ENCODE measurements at regions not wholly inside any gene's neighbourhood (a gene's known extent, or its start where the extent isn't known, plus 50 kb on each side); places are given as distances from the start of the nearest gene placed in this dataset.
A peak's percentile ranks its signal among the peaks of the same experiment; 100 is the strongest.

- no peaks in the 10 kb centered on the region for H3K9me3 ChIP-seq
- TF ChIP-seq EP300 (IDR thresholded peaks at IDR 0.05) (no peak), POLR2A (IDR thresholded peaks at IDR 0.05) (no peak), CTCF (IDR thresholded peaks at IDR 0.05) (no peak), POLR2AphosphoS5 (IDR thresholded peaks at IDR 0.05) (no peak)
Observed at GRCh38 chr9:75601280-75601679, 289.2 kb upstream of the PCSK5 start.

GRCh38 chr9:75602060-75602459 lies 288.4 kb upstream of the PCSK5 start:
- no peak overlapping the region for H3K4me3 ChIP-seq
- H3K27me3 ChIP-seq, result no peaks in the 10 kb centered on the region
- intact Hi-C loops (cut with DNase I; ENCODE audit: low total_unique reads), result no loop called here
- H3K27ac ChIP-seq, result no peak overlapping the region
- H3K36me3 ChIP-seq, result no peaks in the 10 kb centered on the region
- WGBS, 5 donors, result 71 to 82% (median 80%) methylated on average over 4 of the region's 4 CpGs
- DNase-seq, result no peak
- TF ChIP-seq CTCF (IDR thresholded peaks at IDR 0.05) (no peak), POLR2A (IDR thresholded peaks at IDR 0.05) (no peak), EP300 (IDR thresholded peaks at IDR 0.05) (no peak), POLR2AphosphoS5 (IDR thresholded peaks at IDR 0.05) (no peak)
- H3K9me3 ChIP-seq, result no peaks in the 10 kb centered on the region
- H3K4me1 ChIP-seq, result no peaks in the 10 kb centered on the region

More at GRCh38 chr9:75601280-75601679, 289.2 kb upstream of the PCSK5 start:
- Histone ChIP-seq H3K36me3 (no peaks in the 10 kb centered on the region), H3K27me3 (no peaks in the 10 kb centered on the region), H3K27ac (no peak overlapping the region), H3K4me3 (no peak overlapping the region), H3K4me1 (no peaks in the 10 kb centered on the region)
- intact Hi-C loops (cut with DNase I; ENCODE audit: low total_unique reads), result no loop called here
- peak in 1 of 2 donors; percentile 26 for DNase-seq
- WGBS, 5 donors, result 70 to 90% (median 72%) methylated on average over 2 of the region's 2 CpGs

- Histone ChIP-seq H3K27ac (no peak overlapping the region), H3K9me3 (no peaks in the 10 kb centered on the region), H3K36me3 (no peaks in the 10 kb centered on the region), H3K4me1 (no peaks in the 10 kb centered on the region), H3K27me3 (no peaks in the 10 kb centered on the region), H3K4me3 (no peak overlapping the region)
- no peak for DNase-seq
- TF ChIP-seq EP300 (IDR thresholded peaks at IDR 0.05), result no peak
- no peak for TF ChIP-seq CTCF (IDR thresholded peaks at IDR 0.05)
- no peak for TF ChIP-seq POLR2A (IDR thresholded peaks at IDR 0.05)
- no peak for TF ChIP-seq POLR2AphosphoS5 (IDR thresholded peaks at IDR 0.05)
- WGBS, 5 donors, result 65 to 76% (median 73%) methylated on average over 2 of the region's 2 CpGs
- intact Hi-C loops (cut with DNase I; ENCODE audit: low total_unique reads), result no loop called here
Observed at GRCh38 chr9:75604661-75605060, 285.8 kb upstream of the PCSK5 start.

- Histone ChIP-seq H3K27ac (no peak overlapping the region), H3K36me3 (no peaks in the 10 kb centered on the region), H3K27me3 (no peaks in the 10 kb centered on the region), H3K4me3 (no peak overlapping the region), H3K4me1 (no peaks in the 10 kb centered on the region), H3K9me3 (no peaks in the 10 kb centered on the region)
- WGBS, 5 donors, result 61 to 79% (median 70%) methylated on average over 2 of the region's 2 CpGs
- no peak for TF ChIP-seq POLR2A (IDR thresholded peaks at IDR 0.05)
- no peak for TF ChIP-seq EP300 (IDR thresholded peaks at IDR 0.05)
- intact Hi-C loops (cut with DNase I; ENCODE audit: low total_unique reads), result no loop called here
- no peak for DNase-seq
Observed at GRCh38 chr9:75607521-75607920, 283.0 kb upstream of the PCSK5 start.

- intact Hi-C loops (cut with DNase I; ENCODE audit: low total_unique reads), result no loop called here
- DNase-seq, result no peak
Observed at GRCh38 chr9:75609401-75609800, 281.1 kb upstream of the PCSK5 start.

More at GRCh38 chr9:75609401-75609800, 281.1 kb upstream of the PCSK5 start:
- Histone ChIP-seq H3K9me3 (no peaks in the 10 kb centered on the region), H3K4me3 (no peak overlapping the region), H3K27me3 (no peaks in the 10 kb centered on the region), H3K4me1 (no peaks in the 10 kb centered on the region), H3K36me3 (no peaks in the 10 kb centered on the region), H3K27ac (no peak overlapping the region)
- TF ChIP-seq POLR2A (IDR thresholded peaks at IDR 0.05), result no peak
- TF ChIP-seq CTCF (IDR thresholded peaks at IDR 0.05), result no peak
- no peak for TF ChIP-seq EP300 (IDR thresholded peaks at IDR 0.05)

All from stomach (tissue), 8 donors.